K562 (cell line): ENCODE measurements at regions not wholly inside any gene's neighbourhood (a gene's known extent, or its start where the extent isn't known, plus 50 kb on each side); places are given as distances from the start of the nearest gene placed in this dataset.

Experiments
- ATAC-seq: fragments of 200-7000 bp; cut with Tn5 transposase; 3 replicates; pipeline ENCODE4 v1.9.1; 2020; ENCODE audit warnings: moderate library complexity
- BruUV-seq: library from RNA; stranded (reverse); fragments of 400-500 nt; replicated peaks from 2 replicates; lab custom pipeline; 2021; lab: Mats Ljungman, UMichigan
- CTCF ChIA-PET: fragments of 300-600 bp; formaldehyde crosslinking; extraction: SDS; loops from one replicate; lab custom pipeline; 2021; ENCODE audit warnings: low intra/inter-chr PET ratio; lab: Yijun Ruan, JAX
- POLR2A ChIA-PET: fragments of 300-600, 350-650 bp; sonication (Branson Sonifier 250); formaldehyde crosslinking; extraction: SDS; loops from one replicate; lab custom pipeline; 2021; ENCODE audit warnings: antibody characterized with exemption, inconsistent platforms; lab: Yijun Ruan, JAX
- DNase-seq, 4 experiments: peaks; one replicate each; pipeline versions ENCODE4 v3.0.0 to v3.0.0-alpha.2; 2011 to 2018; ENCODE audit warnings: low spot score in 3 of 4, mixed read lengths in 3 of 4; ENCODE audit errors: extremely low read depth in 1 of 4
- FAIRE-seq: peaks from 2 replicates; lab custom pipeline; 2011; peaks lifted over from hg19 to GRCh38; lab: Jason Lieb, UNC
- H2AFZ ChIP-seq: 2 replicates; pipeline ENCODE4 v1.6.0; 2011; ENCODE audit warnings: low read depth, low read length, control low read depth, inconsistent platforms
- H3K27ac ChIP-seq: fragments of 200-600 bp; 3 replicates; pipeline ENCODE4 v1.8.0; 2011; ENCODE audit warnings: low read depth, mild to moderate bottlenecking, control low read depth, inconsistent platforms, low read length, moderate library complexity, mixed read lengths; ENCODE audit errors: extremely low read depth
- H3K27me3 ChIP-seq, 2 experiments: fragments of 300-600 bp in 1 of 2; 2 replicates in 1 of 2; 3 replicates in 1 of 2; pipeline versions ENCODE4 v1.6.0 to v1.8.0; 2011; ENCODE audit warnings: inconsistent platforms in 2 of 2, low read length in 2 of 2, mild to moderate bottlenecking in 1 of 2, mixed read lengths in 1 of 2, moderate library complexity in 1 of 2; ENCODE audit not compliant: control insufficient read depth in 2 of 2, insufficient read depth in 2 of 2
- H3K36me3 ChIP-seq: fragments of 300-600 bp; 3 replicates; pipeline ENCODE4 v1.8.0; 2011; ENCODE audit warnings: mild to moderate bottlenecking, low read length, inconsistent platforms; ENCODE audit not compliant: control insufficient read depth, insufficient read depth
- H3K4me1 ChIP-seq, 2 experiments: fragments of 200-600 bp in 1 of 2; replicated peaks in 1 of 2; 2 replicates in 1 of 2; 3 replicates in 1 of 2; pipeline versions ENCODE4 v1.5.1 to v1.8.0; 2011; ENCODE audit warnings: inconsistent platforms in 2 of 2, low read length in 2 of 2, mild to moderate bottlenecking in 1 of 2, mixed read lengths in 1 of 2, moderate library complexity in 1 of 2; ENCODE audit not compliant: control insufficient read depth in 2 of 2, insufficient read depth in 2 of 2
- H3K4me2 ChIP-seq: 2 replicates; pipeline ENCODE4 v1.6.1; 2011; ENCODE audit warnings: low read length, control low read depth, inconsistent platforms, mixed read lengths; ENCODE audit not compliant: insufficient read depth
- H3K4me3 ChIP-seq: fragments of 200-600 bp; sonication (generic), shearing (Covaris generic); 2 replicates; pipeline ENCODE4 v1.5.1; 2016; ENCODE audit warnings: control low read depth, inconsistent platforms
- H3K79me2 ChIP-seq: fragments of 200-600 bp; 3 replicates; pipeline ENCODE4 v1.8.0; 2011; ENCODE audit warnings: low read length, inconsistent platforms; ENCODE audit not compliant: control insufficient read depth, insufficient read depth
- H3K9ac ChIP-seq, 2 experiments: 2 replicates each; pipeline versions ENCODE4 v1.6.0 to v1.6.1; 2011; ENCODE audit warnings: low read depth in 2 of 2, low read length in 2 of 2, control low read depth in 1 of 2, inconsistent platforms in 1 of 2, mild to moderate bottlenecking in 1 of 2, mixed read lengths in 1 of 2; ENCODE audit not compliant: insufficient read depth in 1 of 2
- H3K9me1 ChIP-seq: one replicate; pipeline ENCODE4 v1.6.0; 2011; ENCODE audit warnings: inconsistent platforms, mild to moderate bottlenecking, low read length, moderate library complexity; ENCODE audit not compliant: control insufficient read depth, insufficient read depth
- H3K9me3 ChIP-seq: replicated peaks from 2 replicates; pipeline ENCODE4 v1.5.1; 2011; ENCODE audit warnings: low read depth, low read length, inconsistent platforms; ENCODE audit not compliant: control insufficient read depth, insufficient read depth
- H4K20me1 ChIP-seq: replicated peaks from 2 replicates; pipeline ENCODE4 v1.6.1; 2011; ENCODE audit warnings: low read length, inconsistent platforms, mixed read lengths; ENCODE audit not compliant: control insufficient read depth, insufficient read depth
- EP400 ChIP-seq: fragments of 450-650 bp; IDR thresholded peaks from 2 replicates; pipeline ENCODE4 v1.6.1; 2017; ENCODE audit warnings: antibody characterized with exemption, mild to moderate bottlenecking, moderate library complexity
- FUS ChIP-seq: fragments of 200-400 bp; formaldehyde crosslinking; optimal IDR thresholded peaks from 2 replicates; pipeline ENCODE3; 2017; ENCODE audit warnings: low read depth, low read length
- MCM3 ChIP-seq: fragments of 450-650 bp; IDR thresholded peaks from 2 replicates; pipeline ENCODE4 v1.6.1; 2016
- NFIC ChIP-seq: fragments of 450-650 bp; IDR thresholded peaks from 2 replicates; pipeline ENCODE4 v1.6.1; 2017; ENCODE audit warnings: mild to moderate bottlenecking, inconsistent platforms
- RAD21 ChIP-seq, 2 experiments: fragments of 250-450 bp in 1 of 2; fragments of 450-650 bp in 1 of 2; sonication (Bioruptor Pico) in 1 of 2; formaldehyde crosslinking in 1 of 2; IDR thresholded peaks in 1 of 2; conservative IDR thresholded peaks in 1 of 2; 2 replicates each; pipeline versions ENCODE4 v1.4.0 to v1.8.0; 2020 to 2022; ENCODE audit warnings: mild to moderate bottlenecking in 2 of 2, moderate library complexity in 1 of 2
- RBFOX2 ChIP-seq: fragments of 200-400 bp; formaldehyde crosslinking; IDR thresholded peaks from 2 replicates; pipeline ENCODE4 v1.6.1; 2017; ENCODE audit warnings: low read depth, mild to moderate bottlenecking, low read length, moderate library complexity
- ZNF699 ChIP-seq: fragments of 250-450 bp; sonication (Bioruptor Pico); IDR thresholded peaks from 2 replicates; pipeline ENCODE4 v1.8.0; 2021; ENCODE audit warnings: mild to moderate bottlenecking, moderate library complexity; ENCODE audit not compliant: insufficient replicate concordance
- ZNF75A ChIP-seq: fragments of 450-650 bp; formaldehyde crosslinking; IDR thresholded peaks from 2 replicates; pipeline ENCODE4 v1.4.0; 2020; ENCODE audit warnings: mild to moderate bottlenecking
- ZNF76 ChIP-seq: fragments of 250-450 bp; sonication (Bioruptor Pico); IDR thresholded peaks from 2 replicates; pipeline ENCODE4 v1.4.0; 2020; ENCODE audit warnings: mild to moderate bottlenecking, moderate library complexity, borderline replicate concordance
- WGBS: fragments of 100-300 bp; shearing (Covaris generic); methylation state at CpG from one replicate; pipeline ENCODE4 v1.1.6; 2016; ENCODE audit warnings: low coverage, mixed read lengths; ENCODE audit not compliant: insufficient coverage; ENCODE audit errors: missing lambda C conversion rate; 5-methylcytosine and 5-hydroxymethylcytosine counted together
- in situ Hi-C: fragments of 300-500 bp; cut with MboI; formaldehyde crosslinking; loops from 4 replicates; pipeline ENCODE4 v1.15.0; 2018; ENCODE audit warnings: inconsistent platforms, mixed read lengths
- intact Hi-C: fragments of 100-400 bp; cut with micrococcal nuclease; formaldehyde crosslinking; loops from 2 replicates; pipeline ENCODE4 v1.14.2; 2022

DNA sequence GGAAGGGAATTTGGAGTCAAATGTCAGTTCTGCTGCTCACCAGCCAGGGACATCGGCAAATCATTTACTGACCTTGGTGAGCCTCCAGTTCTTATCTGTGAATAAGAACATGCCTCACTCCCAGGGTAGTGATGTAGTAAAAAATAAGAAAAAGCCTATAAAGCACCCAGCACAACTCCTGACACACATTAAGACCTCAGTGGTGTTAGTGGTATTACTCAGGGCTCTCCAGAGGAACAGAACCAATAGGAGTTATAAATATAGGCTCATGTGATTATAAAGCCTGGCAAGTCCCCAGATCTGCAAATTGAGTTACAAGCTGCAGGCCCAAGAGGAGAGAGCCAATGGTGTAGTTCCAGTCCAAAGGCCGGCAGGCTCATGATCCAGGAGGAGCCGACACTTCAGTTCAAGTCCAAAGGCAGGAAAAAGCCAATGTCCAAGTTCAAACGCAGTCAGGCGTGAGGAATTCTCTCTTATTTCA, 71.3 kb upstream of the EYA2 start:
- in situ Hi-C loops: no loop called here
- Histone ChIP-seq H3K79me2 (no peaks in the 10 kb centered on the region), H4K20me1 (no peaks in the 10 kb centered on the region), H3K9ac (no peak overlapping the region), H3K9me1 (no peaks in the 10 kb centered on the region), H3K36me3 (no peaks in the 10 kb centered on the region), H3K4me1 (no peaks in the 10 kb centered on the region), H3K27ac (no peak overlapping the region), H2AFZ (no peak overlapping the region), H3K4me2 (no peak overlapping the region), H3K4me3 (no peak overlapping the region), H3K27me3 (peaks cover 5 to 20% of the 10 kb centered on the region in 2 experiments; a peak in 4 of 5 replicates), H3K9me3 (no peaks in the 10 kb centered on the region)
- ATAC-seq (no peak), DNase-seq (no peak), FAIRE-seq (no peak)
- BruUV-seq: no TSS peak
- ChIA-PET POLR2A (no interaction called here), CTCF (no interaction called here)
- no peak for TF ChIP-seq ZNF75A
- TF ChIP-seq NFIC: no peak
- no peak for TF ChIP-seq ZNF699 (CRISPR knock-in tag)
- no peak for TF ChIP-seq RAD21 (CRISPR knock-in tag; conservative IDR thresholded peaks at IDR 0.05 in 1 of 2, IDR thresholded peaks at IDR 0.05 in 1 of 2)
- no peak for TF ChIP-seq FUS
- no peak for TF ChIP-seq EP400
- no peak for TF ChIP-seq MCM3
- no peak for TF ChIP-seq RBFOX2
- no peak for TF ChIP-seq ZNF76
- intact Hi-C loops: no loop called here
- WGBS: 0% methylated on average over 5 of the region's 5 CpGs
